GM12873 (cell line): ENCODE measurements at regions not wholly inside any gene's neighbourhood (a gene's known extent, or its start where the extent isn't known, plus 50 kb on each side); places are given as distances from the start of the nearest gene placed in this dataset.

Experiments used
- TF ChIP-seq, protein P1 (sequence below): IDR thresholded peaks from 2 replicates; pipeline ENCODE4 v1.5.1; 2012; ENCODE audit warnings: low read depth, mild to moderate bottlenecking, moderate library complexity, low read length, control low read depth; ENCODE audit not compliant: insufficient read depth; ENCODE audit errors: missing control alignments

DNA sequence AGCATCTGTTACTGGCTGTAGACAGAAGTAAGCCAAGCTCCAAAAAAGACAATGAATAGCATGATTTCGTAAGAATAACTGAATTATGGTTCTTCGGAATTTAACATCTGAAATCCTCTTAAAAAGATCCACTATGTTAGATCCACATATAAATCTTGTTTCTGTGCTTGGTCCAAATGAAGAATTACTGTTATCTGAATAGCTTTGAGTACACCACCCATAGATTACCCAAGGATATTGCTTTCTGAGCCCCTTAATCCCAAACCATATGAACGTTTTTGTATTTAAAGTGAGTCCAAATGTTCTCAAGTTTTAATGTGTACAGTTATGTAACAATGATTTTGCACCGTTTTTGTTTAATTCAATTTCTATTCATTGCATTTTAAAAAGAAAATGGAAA lies 124.9 kb downstream of the DSC3 start:
- TF ChIP-seq, protein P1, sequence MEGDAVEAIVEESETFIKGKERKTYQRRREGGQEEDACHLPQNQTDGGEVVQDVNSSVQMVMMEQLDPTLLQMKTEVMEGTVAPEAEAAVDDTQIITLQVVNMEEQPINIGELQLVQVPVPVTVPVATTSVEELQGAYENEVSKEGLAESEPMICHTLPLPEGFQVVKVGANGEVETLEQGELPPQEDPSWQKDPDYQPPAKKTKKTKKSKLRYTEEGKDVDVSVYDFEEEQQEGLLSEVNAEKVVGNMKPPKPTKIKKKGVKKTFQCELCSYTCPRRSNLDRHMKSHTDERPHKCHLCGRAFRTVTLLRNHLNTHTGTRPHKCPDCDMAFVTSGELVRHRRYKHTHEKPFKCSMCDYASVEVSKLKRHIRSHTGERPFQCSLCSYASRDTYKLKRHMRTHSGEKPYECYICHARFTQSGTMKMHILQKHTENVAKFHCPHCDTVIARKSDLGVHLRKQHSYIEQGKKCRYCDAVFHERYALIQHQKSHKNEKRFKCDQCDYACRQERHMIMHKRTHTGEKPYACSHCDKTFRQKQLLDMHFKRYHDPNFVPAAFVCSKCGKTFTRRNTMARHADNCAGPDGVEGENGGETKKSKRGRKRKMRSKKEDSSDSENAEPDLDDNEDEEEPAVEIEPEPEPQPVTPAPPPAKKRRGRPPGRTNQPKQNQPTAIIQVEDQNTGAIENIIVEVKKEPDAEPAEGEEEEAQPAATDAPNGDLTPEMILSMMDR = no peak

DNA sequence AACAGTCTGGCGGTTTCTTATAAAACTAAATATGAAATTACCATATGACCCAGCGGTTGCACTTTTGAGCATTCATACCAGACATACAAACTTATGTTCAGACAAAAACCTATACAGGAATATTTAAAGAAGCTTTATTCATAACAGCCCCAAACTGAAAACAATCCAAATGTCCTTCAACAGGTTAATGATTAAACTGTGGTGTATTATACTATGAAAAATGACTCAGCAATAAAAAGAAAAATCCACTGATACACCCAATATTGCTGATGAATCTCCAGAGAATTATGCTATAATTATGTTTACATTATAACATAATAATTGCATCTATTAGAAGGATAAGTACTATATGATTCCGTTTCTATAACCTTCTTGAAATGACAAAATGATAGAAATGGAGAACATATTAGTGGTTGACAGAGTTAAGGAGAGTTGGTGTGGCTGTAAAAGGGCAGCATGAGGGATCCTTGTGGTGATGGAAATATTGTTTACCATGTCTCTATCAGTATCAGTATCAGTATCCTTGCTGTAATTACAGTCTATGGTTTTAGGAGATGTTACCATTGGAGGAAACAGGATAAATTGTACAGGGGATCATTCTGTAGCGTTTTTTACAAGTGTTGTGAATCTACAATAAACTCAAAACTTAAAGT lies 127.1 kb downstream of the DSC3 start:
- TF ChIP-seq, protein P1 = no peak

DNA sequence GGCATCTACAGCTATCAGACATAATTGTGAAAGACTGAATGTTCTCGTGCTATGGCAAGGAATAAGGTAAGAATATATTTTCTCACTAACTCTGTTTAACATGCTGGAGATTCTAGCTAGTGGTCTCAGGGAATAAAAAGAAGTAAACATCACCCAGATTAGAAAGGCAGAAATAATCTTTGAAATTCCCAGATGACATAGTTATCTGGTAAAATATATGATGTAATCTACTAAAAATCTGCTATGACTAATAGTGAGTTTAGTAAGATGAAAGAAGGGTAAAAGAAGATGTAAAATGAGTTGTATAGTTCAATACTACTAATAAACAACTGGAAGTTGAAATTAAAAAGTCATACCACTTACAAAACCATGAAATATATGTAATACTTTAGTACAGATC lies 134.2 kb downstream of the DSC3 start:
- TF ChIP-seq, protein P1 = no peak

DNA sequence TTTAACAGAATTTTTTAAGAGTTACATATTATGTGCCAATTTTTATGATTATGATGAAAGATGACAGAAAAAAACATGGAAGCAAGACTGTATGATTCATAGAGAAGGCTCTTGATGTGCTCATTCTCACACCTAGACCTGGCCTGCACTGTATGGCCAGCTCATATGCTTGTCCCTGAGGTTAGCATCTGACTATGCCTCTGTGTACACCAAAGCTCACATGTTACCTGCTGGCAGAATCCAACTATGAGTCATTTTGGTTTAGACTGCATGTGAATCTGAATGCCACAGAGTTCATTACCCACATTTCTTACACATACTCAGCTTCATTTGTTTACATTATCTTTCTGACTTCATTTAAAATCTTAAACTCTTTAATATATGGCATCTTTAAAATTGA lies 139.0 kb downstream of the DSC3 start:
- TF ChIP-seq, protein P1 = no peak

DNA sequence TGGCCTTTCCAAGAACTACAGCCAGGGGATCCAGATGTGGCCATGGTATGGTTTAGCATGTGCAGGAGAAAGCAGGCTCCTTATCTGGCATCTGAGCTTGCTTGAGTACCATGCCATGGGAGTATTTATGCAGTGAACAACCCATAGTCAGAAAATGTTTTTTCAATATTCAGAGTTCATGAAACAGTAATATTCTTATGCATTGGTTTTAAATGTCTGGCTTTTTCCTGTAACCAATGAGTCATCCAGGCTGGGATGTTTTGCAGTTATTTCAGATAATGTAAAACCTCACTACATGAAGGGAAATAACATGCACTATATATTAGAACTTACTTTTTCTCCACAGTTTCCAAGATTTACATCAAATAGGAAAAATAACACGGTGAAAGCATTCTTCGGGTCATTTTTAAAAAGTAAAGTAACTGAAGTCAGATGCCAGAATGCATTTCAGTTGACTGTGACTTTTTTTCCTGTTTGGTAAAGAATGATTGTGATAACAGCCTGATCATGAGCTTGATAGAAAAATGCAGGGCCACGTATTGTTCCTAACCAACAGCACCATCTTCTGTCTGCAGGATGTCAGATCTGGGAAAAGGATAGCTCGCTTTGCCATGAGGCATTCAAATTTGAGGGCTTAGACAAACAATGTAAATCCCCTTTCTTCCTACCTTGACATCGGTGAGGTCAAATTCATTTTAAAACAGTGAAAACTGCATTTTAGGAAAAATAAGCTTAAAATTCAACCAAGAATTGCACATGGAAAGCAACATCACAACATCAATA lies 152.8 kb downstream of the DSC3 start:
- TF ChIP-seq, protein P1 = no peak

DNA sequence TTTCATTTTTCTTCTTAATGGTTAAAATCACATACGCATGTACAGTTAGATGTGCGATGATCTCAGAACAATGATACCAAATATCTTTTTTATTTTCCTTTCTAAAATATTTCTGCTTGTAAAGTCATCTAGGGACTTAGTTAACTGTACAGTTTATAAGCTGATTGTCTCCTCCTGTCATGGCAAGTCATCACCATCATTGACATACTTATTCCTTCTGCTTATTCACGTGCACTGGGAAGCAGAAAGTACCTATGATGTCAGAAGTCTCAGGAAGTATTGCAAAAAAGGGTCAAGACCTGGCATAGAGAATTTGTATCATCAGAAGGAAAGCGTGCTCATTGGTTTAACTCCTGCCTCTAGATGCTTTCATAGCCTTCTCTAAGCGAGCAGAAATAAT lies 154.2 kb downstream of the DSC3 start:
- TF ChIP-seq, protein P1 = no peak

DNA sequence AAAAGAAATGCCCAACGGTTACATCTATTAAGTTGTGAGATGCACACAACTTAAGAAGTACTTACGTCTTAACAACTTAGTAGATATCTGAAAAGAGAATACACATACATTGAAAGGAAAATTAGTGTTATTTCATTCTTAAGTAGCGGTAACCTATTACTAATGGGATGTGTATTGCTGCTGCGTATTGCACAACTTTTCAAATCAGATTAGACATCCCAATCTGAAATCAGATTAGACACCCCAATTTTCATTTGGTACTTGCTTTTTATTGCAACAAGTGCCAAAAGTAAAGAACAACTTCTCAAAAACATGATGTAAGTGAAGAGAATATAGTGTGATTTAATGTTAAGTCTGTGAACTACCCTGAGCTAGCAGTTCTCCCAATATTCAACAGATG lies 155.5 kb downstream of the DSC3 start:
- TF ChIP-seq, protein P1 = no peak
